HCT116 (cell line): ENCODE measurements at regions not wholly inside any gene's neighbourhood (a gene's known extent, or its start where the extent isn't known, plus 50 kb on each side); places are given as distances from the start of the nearest gene placed in this dataset.

Source experiments
- ATAC-seq: fragments of 200-7000 bp; cut with Tn5 transposase; 2 replicates; pipeline ENCODE4 v1.9.1; 2020; ENCODE audit warnings: mild to moderate bottlenecking, moderate library complexity
- BruUV-seq: library from RNA; stranded (reverse); fragments of 400-500 nt; replicated peaks from 2 replicates; lab custom pipeline; 2021; lab: Mats Ljungman, UMichigan
- CTCF ChIA-PET: fragments of 300-600 bp; sonication (Branson Sonifier 250); formaldehyde crosslinking; loops from one replicate; lab custom pipeline; 2021; ENCODE audit warnings: antibody characterized with exemption; lab: Charles Lee
- POLR2A ChIA-PET: fragments of 300-600, 350-600 bp; sonication (Branson Sonifier 250); formaldehyde crosslinking; loops from one replicate; lab custom pipeline; 2021; ENCODE audit warnings: antibody characterized with exemption; lab: Charles Lee
- RAD21 ChIA-PET, 2 experiments: fragments of 300-600 bp; sonication (Branson Sonifier 250); formaldehyde crosslinking; loops; one replicate each; lab custom pipeline; 2023; ENCODE audit warnings: low total read pairs in 2 of 2; ENCODE audit not compliant: uncharacterized antibody in 2 of 2, unreplicated experiment in 2 of 2, low non-redundant PET in 1 of 2; lab: Charles Lee
- DNase-seq: peaks from one replicate; pipeline ENCODE4 v3.0.0-alpha.2; 2010; ENCODE audit warnings: low read depth, low spot score
- H2AFZ ChIP-seq: fragments of 200-600 bp; shearing (Covaris generic), sonication (generic); 2 replicates; pipeline ENCODE4 v1.6.1; 2017; ENCODE audit warnings: low read depth, mixed run types, mixed read lengths, antibody characterized with exemption, low read length; ENCODE audit not compliant: poor library complexity, severe bottlenecking
- H3K27ac ChIP-seq: 2 replicates; pipeline ENCODE4 v1.5.1; 2012; ENCODE audit warnings: low read depth, low read length
- H3K27me3 ChIP-seq: fragments of 200-600 bp; sonication (generic); 2 replicates; pipeline ENCODE4 v1.6.1; 2016; ENCODE audit warnings: mixed run types, low read length, mixed read lengths; ENCODE audit not compliant: insufficient read depth
- H3K36me3 ChIP-seq, 2 experiments: fragments of 200-500 bp in 1 of 2; fragments of 200-600 bp in 1 of 2; sonication (Bioruptor generic) in 1 of 2; sonication (generic) in 1 of 2; 2 replicates each; pipeline versions ENCODE4 v1.5.1 to v1.6.1; 2014 to 2016; ENCODE audit warnings: low read length in 2 of 2, inconsistent platforms in 1 of 2, mixed read lengths in 1 of 2, mixed run types in 1 of 2; ENCODE audit not compliant: insufficient read depth in 2 of 2, control insufficient read depth in 1 of 2
- H3K4me1 ChIP-seq, 2 experiments: fragments of 200-600 bp in 1 of 2; sonication (generic) in 1 of 2; 2 replicates each; pipeline versions ENCODE4 v1.5.1 to v1.6.1; 2012 to 2017; ENCODE audit warnings: low read length in 2 of 2, inconsistent platforms in 1 of 2, mild to moderate bottlenecking in 1 of 2, mixed read lengths in 1 of 2, mixed run types in 1 of 2, moderate library complexity in 1 of 2; ENCODE audit not compliant: insufficient read depth in 2 of 2, control insufficient read depth in 1 of 2
- H3K4me2 ChIP-seq: fragments of 200-600 bp; sonication (generic); 2 replicates; pipeline ENCODE4 v1.6.1; 2017; ENCODE audit warnings: mixed run types, low read length, mixed read lengths
- H3K4me3 ChIP-seq, 2 experiments: fragments of 200-600 bp in 1 of 2; sonication (generic) in 1 of 2; replicated peaks in 1 of 2; 2 replicates each; pipeline ENCODE4 v1.5.1; 2011 to 2016; ENCODE audit warnings: low read length in 2 of 2, control low read depth in 1 of 2, low read depth in 1 of 2, mild to moderate bottlenecking in 1 of 2, mixed read lengths in 1 of 2, mixed run types in 1 of 2
- H3K79me2 ChIP-seq: fragments of 200-600 bp; sonication (generic); 2 replicates; pipeline ENCODE4 v1.6.1; 2017; ENCODE audit warnings: mild to moderate bottlenecking, mixed run types, low read length, moderate library complexity, mixed read lengths; ENCODE audit not compliant: insufficient read depth
- H3K9ac ChIP-seq: fragments of 200-600 bp; sonication (generic); 2 replicates; pipeline ENCODE4 v1.6.1; 2016; ENCODE audit warnings: low read length, mixed read lengths
- H3K9me2 ChIP-seq: fragments of 200-600 bp; sonication (generic), shearing (Covaris generic); 2 replicates; pipeline ENCODE4 v1.6.1; 2017; ENCODE audit warnings: mixed run types, mild to moderate bottlenecking, moderate library complexity; ENCODE audit not compliant: insufficient read depth
- H3K9me3 ChIP-seq, 2 experiments: fragments of 200-500 bp in 1 of 2; fragments of 200-600 bp in 1 of 2; sonication (Bioruptor generic) in 1 of 2; sonication (generic) in 1 of 2; 2 replicates each; pipeline ENCODE4 v1.6.1; 2014 to 2017; ENCODE audit warnings: low read length in 2 of 2, mixed read lengths in 2 of 2, inconsistent platforms in 1 of 2, low read depth in 1 of 2, mild to moderate bottlenecking in 1 of 2, mixed run types in 1 of 2, moderate library complexity in 1 of 2; ENCODE audit not compliant: control insufficient read depth in 1 of 2, insufficient read depth in 1 of 2
- H4K20me1 ChIP-seq: fragments of 200-600 bp; sonication (generic), shearing (Covaris generic); 2 replicates; pipeline ENCODE4 v1.6.1; 2017; ENCODE audit warnings: mixed run types, mild to moderate bottlenecking, moderate library complexity; ENCODE audit not compliant: insufficient read depth
- CEBPB ChIP-seq: IDR thresholded peaks from 2 replicates; pipeline ENCODE4 v1.6.1; 2012; ENCODE audit warnings: low read depth
- EGR1 ChIP-seq: IDR thresholded peaks from 2 replicates; pipeline ENCODE4 v1.6.1; 2012; ENCODE audit warnings: low read depth
- EZH2 ChIP-seq: fragments of 200-600 bp; sonication (generic); IDR thresholded peaks from 2 replicates; pipeline ENCODE4 v1.6.1; 2017; ENCODE audit warnings: antibody characterized with exemption, mixed run types
- EZH2phosphoT487 ChIP-seq: fragments of 200-600 bp; IDR thresholded peaks from 2 replicates; pipeline ENCODE4 v1.6.1; 2018; ENCODE audit warnings: antibody characterized with exemption, borderline replicate concordance
- FOSL1 ChIP-seq: IDR thresholded peaks from 2 replicates; pipeline ENCODE4 v1.6.1; 2012; ENCODE audit warnings: low read depth
- POLR2A ChIP-seq: IDR thresholded peaks from 2 replicates; pipeline ENCODE4 v1.7.0; 2011; ENCODE audit warnings: borderline replicate concordance; ENCODE audit not compliant: insufficient read depth, insufficient read length; ENCODE audit errors: extremely low read depth
- POLR2AphosphoS5 ChIP-seq: IDR thresholded peaks from 2 replicates; pipeline ENCODE4 v1.6.1; 2011; ENCODE audit warnings: mild to moderate bottlenecking, low read depth, low read length, moderate library complexity
- RAD21 ChIP-seq: IDR thresholded peaks from 2 replicates; pipeline ENCODE4 v1.6.1; 2012; ENCODE audit warnings: low read depth, mild to moderate bottlenecking
- SIN3A ChIP-seq: IDR thresholded peaks from 2 replicates; pipeline ENCODE4 v1.6.1; 2012; ENCODE audit warnings: low read depth
- SP1 ChIP-seq: IDR thresholded peaks from 2 replicates; pipeline ENCODE4 v1.6.1; 2012; ENCODE audit warnings: low read depth
- SRF ChIP-seq: IDR thresholded peaks from 2 replicates; pipeline ENCODE4 v1.6.1; 2012; ENCODE audit warnings: low read depth
- ZFX ChIP-seq: fragments of 450-650 bp; IDR thresholded peaks from 2 replicates; pipeline ENCODE4 v1.6.1; 2017
- intact Hi-C: fragments of 100-400 bp; cut with micrococcal nuclease; formaldehyde crosslinking; loops from 2 replicates; pipeline ENCODE4 v1.10.0; 2022
- TF ChIP-seq, protein P1 (sequence below): IDR thresholded peaks from 2 replicates; pipeline ENCODE4 v1.6.1; 2012; ENCODE audit warnings: low read depth
- TF ChIP-seq, protein P2 (sequence below): IDR thresholded peaks from 2 replicates; pipeline ENCODE4 v1.6.1; 2012
- TF ChIP-seq, protein P3 (sequence below): IDR thresholded peaks from 2 replicates; pipeline ENCODE4 v1.6.1; 2012

DNA sequence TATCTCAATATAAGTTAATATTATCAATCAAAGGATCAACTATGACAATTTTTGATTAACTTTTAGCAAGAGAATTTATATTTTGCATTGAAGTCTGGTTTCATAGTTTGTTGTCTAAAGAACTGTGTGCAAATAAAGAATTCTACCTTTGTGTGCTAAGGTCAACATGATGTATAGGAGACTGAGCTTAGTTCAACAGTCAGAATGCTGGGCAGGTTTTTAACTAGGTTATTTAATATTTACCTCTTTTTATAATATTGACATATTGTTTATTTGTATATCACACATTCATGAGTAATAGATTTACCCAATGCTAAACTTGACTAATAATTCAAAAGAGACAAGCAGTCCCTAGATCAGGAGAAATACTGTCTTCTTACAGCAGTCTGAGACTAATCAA, 831.4 kb downstream of the DSC3 start:
- no peak overlapping the region for H3K9ac ChIP-seq
- no peak overlapping the region for H3K4me3 ChIP-seq
- H3K4me2 ChIP-seq: no peak overlapping the region
- no peak overlapping the region for H3K27ac ChIP-seq
- ChIA-PET RAD21 (no interaction called here), POLR2A (no interaction called here), CTCF (no interaction called here)
- TF ChIP-seq SRF (no peak), POLR2A (no peak), POLR2AphosphoS5 (no peak), FOSL1 (no peak), RAD21 (no peak), CEBPB (no peak), EGR1 (no peak), EZH2phosphoT487 (no peak), SIN3A (no peak), EZH2 (no peak), ZFX (no peak), SP1 (no peak)
- TF ChIP-seq, protein P1, sequence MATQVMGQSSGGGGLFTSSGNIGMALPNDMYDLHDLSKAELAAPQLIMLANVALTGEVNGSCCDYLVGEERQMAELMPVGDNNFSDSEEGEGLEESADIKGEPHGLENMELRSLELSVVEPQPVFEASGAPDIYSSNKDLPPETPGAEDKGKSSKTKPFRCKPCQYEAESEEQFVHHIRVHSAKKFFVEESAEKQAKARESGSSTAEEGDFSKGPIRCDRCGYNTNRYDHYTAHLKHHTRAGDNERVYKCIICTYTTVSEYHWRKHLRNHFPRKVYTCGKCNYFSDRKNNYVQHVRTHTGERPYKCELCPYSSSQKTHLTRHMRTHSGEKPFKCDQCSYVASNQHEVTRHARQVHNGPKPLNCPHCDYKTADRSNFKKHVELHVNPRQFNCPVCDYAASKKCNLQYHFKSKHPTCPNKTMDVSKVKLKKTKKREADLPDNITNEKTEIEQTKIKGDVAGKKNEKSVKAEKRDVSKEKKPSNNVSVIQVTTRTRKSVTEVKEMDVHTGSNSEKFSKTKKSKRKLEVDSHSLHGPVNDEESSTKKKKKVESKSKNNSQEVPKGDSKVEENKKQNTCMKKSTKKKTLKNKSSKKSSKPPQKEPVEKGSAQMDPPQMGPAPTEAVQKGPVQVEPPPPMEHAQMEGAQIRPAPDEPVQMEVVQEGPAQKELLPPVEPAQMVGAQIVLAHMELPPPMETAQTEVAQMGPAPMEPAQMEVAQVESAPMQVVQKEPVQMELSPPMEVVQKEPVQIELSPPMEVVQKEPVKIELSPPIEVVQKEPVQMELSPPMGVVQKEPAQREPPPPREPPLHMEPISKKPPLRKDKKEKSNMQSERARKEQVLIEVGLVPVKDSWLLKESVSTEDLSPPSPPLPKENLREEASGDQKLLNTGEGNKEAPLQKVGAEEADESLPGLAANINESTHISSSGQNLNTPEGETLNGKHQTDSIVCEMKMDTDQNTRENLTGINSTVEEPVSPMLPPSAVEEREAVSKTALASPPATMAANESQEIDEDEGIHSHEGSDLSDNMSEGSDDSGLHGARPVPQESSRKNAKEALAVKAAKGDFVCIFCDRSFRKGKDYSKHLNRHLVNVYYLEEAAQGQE: no peak
- TF ChIP-seq, protein P2, sequence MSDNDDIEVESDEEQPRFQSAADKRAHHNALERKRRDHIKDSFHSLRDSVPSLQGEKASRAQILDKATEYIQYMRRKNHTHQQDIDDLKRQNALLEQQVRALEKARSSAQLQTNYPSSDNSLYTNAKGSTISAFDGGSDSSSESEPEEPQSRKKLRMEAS: no peak
- TF ChIP-seq, protein P3, sequence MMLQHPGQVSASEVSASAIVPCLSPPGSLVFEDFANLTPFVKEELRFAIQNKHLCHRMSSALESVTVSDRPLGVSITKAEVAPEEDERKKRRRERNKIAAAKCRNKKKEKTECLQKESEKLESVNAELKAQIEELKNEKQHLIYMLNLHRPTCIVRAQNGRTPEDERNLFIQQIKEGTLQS: no peak
- DNase-seq (no peak), ATAC-seq (no peak)
- BruUV-seq: no TSS peak
- no peaks in the 10 kb centered on the region for H3K9me3 ChIP-seq
- no peak overlapping the region for H2AFZ ChIP-seq
- no peaks in the 10 kb centered on the region for H3K79me2 ChIP-seq
- H3K9me2 ChIP-seq: no peaks in the 10 kb centered on the region
- intact Hi-C loops: no loop called here
- no peaks in the 10 kb centered on the region for H4K20me1 ChIP-seq
- no peaks in the 10 kb centered on the region for H3K4me1 ChIP-seq
- H3K36me3 ChIP-seq: no peaks in the 10 kb centered on the region
- no peaks in the 10 kb centered on the region for H3K27me3 ChIP-seq
